ENCODE measurements at regions not wholly inside any gene's neighbourhood (a gene's known extent, or its start where the extent isn't known, plus 50 kb on each side); places are given as distances from the start of the nearest gene placed in this dataset.

DNA sequence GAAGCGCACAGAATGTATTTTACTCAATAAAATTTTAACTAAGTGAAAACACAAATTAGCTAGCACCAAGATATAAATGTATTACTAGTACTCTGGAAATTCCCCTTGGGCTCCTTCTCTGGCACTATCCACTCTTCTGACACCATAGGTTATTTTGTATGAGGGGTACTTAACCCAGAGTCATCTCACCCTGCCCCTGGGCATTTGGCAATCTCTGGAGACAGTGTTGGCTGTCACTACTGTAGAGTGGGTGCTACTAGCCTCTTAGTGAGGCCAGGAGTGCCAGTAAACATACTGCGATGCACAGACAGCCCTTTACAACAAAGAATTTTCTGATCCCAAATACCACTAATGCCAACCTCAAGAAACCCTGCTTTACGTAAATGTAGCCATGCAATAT lies 246.3 kb upstream of the KBTBD8 start:
- H3K4me3 ChIP-seq (ENCODE audit: low read depth, low read length) = no peak overlapping the region
- TF ChIP-seq CTCF (IDR thresholded peaks at IDR 0.05; ENCODE audit: borderline replicate concordance, insufficient read depth, low read depth, low read length) = no peak

DNA sequence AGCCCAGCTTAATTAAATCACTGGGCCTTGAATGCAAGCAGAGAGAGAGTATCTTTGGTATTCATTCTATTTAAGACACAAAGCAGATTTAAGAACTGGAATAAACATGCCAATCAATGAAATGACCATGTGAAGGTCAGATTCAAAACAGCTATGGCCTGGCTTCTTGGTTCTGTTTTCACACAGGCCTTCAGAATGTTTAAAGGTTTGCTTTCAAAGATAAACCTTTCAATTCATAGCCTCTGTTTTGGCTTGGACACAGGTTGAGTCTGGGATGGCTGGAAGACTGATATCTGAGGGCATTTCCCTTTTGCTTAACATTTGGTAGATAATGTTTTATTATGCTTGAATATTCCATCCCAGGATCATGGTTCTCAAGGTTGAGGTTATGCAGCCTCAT lies 244.4 kb upstream of the KBTBD8 start:
- no peak overlapping the region for H3K4me3 ChIP-seq (ENCODE audit: low read depth, low read length)
- no peak for TF ChIP-seq CTCF (IDR thresholded peaks at IDR 0.05; ENCODE audit: borderline replicate concordance, insufficient read depth, low read depth, low read length)

DNA sequence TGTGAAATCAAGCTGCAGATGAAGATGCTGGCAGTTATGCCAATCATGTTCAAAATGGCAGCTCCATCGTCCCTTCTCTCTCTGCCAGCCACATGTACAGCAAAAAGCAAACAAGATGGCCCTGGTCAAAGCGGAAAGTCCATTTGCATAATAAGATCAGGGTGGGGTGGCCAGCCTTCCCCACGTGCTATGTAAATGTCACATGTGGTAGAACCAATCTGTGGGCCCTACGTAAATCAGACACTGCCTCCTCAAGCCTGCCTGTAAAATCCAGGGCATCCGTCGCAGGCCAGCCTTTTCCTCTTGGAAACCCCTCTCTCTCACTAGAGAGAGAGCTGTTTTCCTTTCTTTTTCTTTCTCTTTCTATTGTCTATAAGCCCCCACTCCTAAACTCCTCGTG lies 243.5 kb upstream of the KBTBD8 start:
- no peak for TF ChIP-seq CTCF (IDR thresholded peaks at IDR 0.05; ENCODE audit: borderline replicate concordance, insufficient read depth, low read depth, low read length)
- H3K4me3 ChIP-seq (ENCODE audit: low read depth, low read length) = no peak overlapping the region

GRCh38 chr3:66755924-66756323 lies 242.2 kb upstream of the KBTBD8 start:
- no peak for TF ChIP-seq CTCF (IDR thresholded peaks at IDR 0.05; ENCODE audit: borderline replicate concordance, insufficient read depth, low read depth, low read length)
- H3K4me3 ChIP-seq (ENCODE audit: low read depth, low read length) = no peak overlapping the region

- no peak overlapping the region for H3K4me3 ChIP-seq (ENCODE audit: low read depth, low read length)
- TF ChIP-seq CTCF (IDR thresholded peaks at IDR 0.05; ENCODE audit: borderline replicate concordance, insufficient read depth, low read depth, low read length) = no peak
Measured at GRCh38 chr3:66756468-66757036, 241.6 kb upstream of the KBTBD8 start.

- no peak overlapping the region for H3K4me3 ChIP-seq (ENCODE audit: low read depth, low read length)
- no peak for TF ChIP-seq CTCF (IDR thresholded peaks at IDR 0.05; ENCODE audit: borderline replicate concordance, insufficient read depth, low read depth, low read length)
Measured at GRCh38 chr3:66761093-66761780, 236.9 kb upstream of the KBTBD8 start.

Measured in GM12875 (cell line).